A549 (cell line): ENCODE measurements at regions not wholly inside any gene's neighbourhood (a gene's known extent, or its start where the extent isn't known, plus 50 kb on each side); places are given as distances from the start of the nearest gene placed in this dataset.

Experiments used
- ATAC-seq, 2 experiments: fragments of 200-7000 bp in 1 of 2; fragments of >200 bp in 1 of 2; cut with Nextera tagmentation in 1 of 2; cut with Tn5 transposase in 1 of 2; 3 replicates each; pipeline versions ENCODE4 v1.8.0 to v1.9.1; 2018 to 2020; ENCODE audit warnings: mild to moderate bottlenecking in 1 of 2, moderate library complexity in 1 of 2
- CTCF ChIA-PET: fragments of 300-600 bp; sonication (Branson Sonifier 250); formaldehyde crosslinking; extraction: SDS; loops from one replicate; lab custom pipeline; 2021; ENCODE audit warnings: antibody characterized with exemption, inconsistent platforms; lab: Yijun Ruan, JAX
- POLR2A ChIA-PET: fragments of 350-600 bp; formaldehyde crosslinking; extraction: SDS; loops from one replicate; lab custom pipeline; 2021; ENCODE audit warnings: antibody characterized with exemption, inconsistent platforms; lab: Yijun Ruan, JAX
- DNase-seq, 2 experiments: peaks; one replicate each; pipeline versions ENCODE4 v3.0.0 to v3.0.0-alpha.2; 2011 to 2016; ENCODE audit warnings: low read depth in 1 of 2, low spot score in 1 of 2
- FAIRE-seq: peaks from 2 replicates; lab custom pipeline; 2011; peaks lifted over from hg19 to GRCh38; lab: Jason Lieb, UNC
- H3K27ac ChIP-seq, 2 experiments: fragments of >200 bp; sonication (Bioruptor Twin); formaldehyde crosslinking; 3 replicates each; pipeline ENCODE4 v1.5.1; 2016 to 2017
- H3K4me1 ChIP-seq: fragments of >200 bp; sonication (Bioruptor Twin); formaldehyde crosslinking; 3 replicates; pipeline ENCODE4 v1.6.1; 2016
- H3K4me2 ChIP-seq: fragments of >200 bp; sonication (Bioruptor Twin); formaldehyde crosslinking; 3 replicates; pipeline ENCODE4 v1.6.1; 2016
- H3K4me3 ChIP-seq: fragments of >200 bp; sonication (Bioruptor Twin); formaldehyde crosslinking; 3 replicates; pipeline ENCODE4 v1.5.1; 2016
- H3K9me3 ChIP-seq: fragments of >200 bp; sonication (Bioruptor Twin); formaldehyde crosslinking; 3 replicates; pipeline ENCODE4 v1.6.1; 2016
- BHLHE40 ChIP-seq: IDR thresholded peaks from 2 replicates; pipeline ENCODE4 v1.6.1; 2012; ENCODE audit warnings: low read depth, low read length, inconsistent platforms
- CEBPB ChIP-seq, 2 experiments: fragments of >200 bp in 1 of 2; sonication (Bioruptor Twin) in 1 of 2; formaldehyde crosslinking in 1 of 2; IDR thresholded peaks; 2 replicates each; pipeline ENCODE4 v1.6.1; 2012 to 2016
- CHD4 ChIP-seq: fragments of 200-600 bp; sonication (generic); IDR thresholded peaks from 2 replicates; pipeline ENCODE4 v1.6.1; 2016; ENCODE audit warnings: antibody characterized with exemption, mild to moderate bottlenecking, borderline replicate concordance
- EHF ChIP-seq: fragments of 250-450 bp; sonication (Bioruptor Pico); IDR thresholded peaks from 2 replicates; pipeline ENCODE4 v1.5.0; 2020; ENCODE audit warnings: mild to moderate bottlenecking
- EHMT2 ChIP-seq: fragments of 200-600 bp; sonication (generic); IDR thresholded peaks from 2 replicates; pipeline ENCODE4 v1.6.1; 2016; ENCODE audit warnings: antibody characterized with exemption, low read depth, mild to moderate bottlenecking, moderate library complexity
- FOSB ChIP-seq: fragments of 250-450 bp; sonication (Bioruptor Pico); IDR thresholded peaks from 2 replicates; pipeline ENCODE4 v1.5.0; 2020; ENCODE audit warnings: mild to moderate bottlenecking, moderate library complexity
- HDAC2 ChIP-seq: fragments of 200-600 bp; sonication (generic); IDR thresholded peaks from 2 replicates; pipeline ENCODE4 v1.6.1; 2016
- HOXA7 ChIP-seq: fragments of 250-450 bp; sonication (Bioruptor Pico); IDR thresholded peaks from 2 replicates; pipeline ENCODE4 v1.5.0; 2020; ENCODE audit warnings: mild to moderate bottlenecking, moderate library complexity
- JUNB ChIP-seq: fragments of >200 bp; sonication (Bioruptor Twin); formaldehyde crosslinking; IDR thresholded peaks from 2 replicates; pipeline ENCODE4 v1.6.1; 2016
- KDM1A ChIP-seq: fragments of 200-600 bp; sonication (generic); IDR thresholded peaks from 2 replicates; pipeline ENCODE4 v1.6.1; 2016; ENCODE audit warnings: low read depth, mild to moderate bottlenecking
- KDM5A ChIP-seq: fragments of 200-600 bp; sonication (generic); IDR thresholded peaks from 2 replicates; pipeline ENCODE4 v1.6.1; 2016; ENCODE audit warnings: antibody characterized with exemption, mild to moderate bottlenecking
- NR3C1 ChIP-seq: fragments of >200 bp; sonication (Bioruptor Twin); formaldehyde crosslinking; IDR thresholded peaks from 3 replicates; pipeline ENCODE4 v1.6.1; 2017
- POLR2A ChIP-seq: IDR thresholded peaks from 2 replicates; pipeline ENCODE4 v1.6.1; 2012; ENCODE audit warnings: mild to moderate bottlenecking, low read length
- RARB ChIP-seq: fragments of 250-450 bp; sonication (Bioruptor Pico); IDR thresholded peaks from 2 replicates; pipeline ENCODE4 v1.8.0; 2021; ENCODE audit warnings: mild to moderate bottlenecking, moderate library complexity
- RCOR1 ChIP-seq: fragments of 150-350 bp; IDR thresholded peaks from 2 replicates; pipeline ENCODE4 v1.6.1; 2014; ENCODE audit warnings: antibody characterized with exemption, low read length, low read depth
- RFX5 ChIP-seq: fragments of 450-650 bp; IDR thresholded peaks from 2 replicates; pipeline ENCODE4 v1.7.1; 2014; ENCODE audit warnings: antibody characterized with exemption, mild to moderate bottlenecking, moderate library complexity
- SMC3 ChIP-seq: fragments of >200 bp; sonication (Bioruptor Twin); formaldehyde crosslinking; IDR thresholded peaks from 3 replicates; pipeline ENCODE4 v1.6.1; 2018; ENCODE audit warnings: inconsistent platforms
- ZFP36 ChIP-seq: fragments of 450-650 bp; IDR thresholded peaks from 2 replicates; pipeline ENCODE4 v1.6.1; 2014; ENCODE audit warnings: borderline replicate concordance; ENCODE audit not compliant: partially characterized antibody
- ZNF302 ChIP-seq: fragments of 250-450 bp; sonication (Bioruptor Pico); IDR thresholded peaks from 2 replicates; pipeline ENCODE4 v1.9.0; 2021; ENCODE audit warnings: inconsistent platforms, mild to moderate bottlenecking, moderate library complexity
- ZSCAN20 ChIP-seq: fragments of 250-450 bp; sonication (Bioruptor Pico); IDR thresholded peaks from 2 replicates; pipeline ENCODE4 v1.8.0; 2022; ENCODE audit warnings: mild to moderate bottlenecking, moderate library complexity
- WGBS: methylation state at CpG from one replicate; pipeline ENCODE4 v1.1.6; 2017; ENCODE audit errors: missing lambda C conversion rate; 5-methylcytosine and 5-hydroxymethylcytosine counted together
- TF ChIP-seq, protein P1 (sequence below): fragments of 450-650 bp; IDR thresholded peaks from 2 replicates; pipeline ENCODE4 v1.6.1; 2014; ENCODE audit warnings: antibody characterized with exemption
- TF ChIP-seq, protein P2 (sequence below): fragments of 250-450 bp; sonication (Bioruptor Pico); IDR thresholded peaks from 2 replicates; pipeline ENCODE4 v1.5.0; 2021; ENCODE audit warnings: mild to moderate bottlenecking, moderate library complexity, borderline replicate concordance
- TF ChIP-seq, protein P3 (sequence below): fragments of 250-450 bp; sonication (Bioruptor Pico); IDR thresholded peaks from 2 replicates; pipeline ENCODE4 v1.5.0; 2020; ENCODE audit warnings: low read depth, mild to moderate bottlenecking, moderate library complexity
- TF ChIP-seq, protein P4 (sequence below): IDR thresholded peaks from 2 replicates; pipeline ENCODE4 v1.6.1; 2012
- TF ChIP-seq, protein P5 (sequence below): fragments of 200-600 bp; sonication (generic); IDR thresholded peaks from 2 replicates; pipeline ENCODE4 v1.6.1; 2016; ENCODE audit warnings: antibody characterized with exemption, mild to moderate bottlenecking, moderate library complexity

DNA sequence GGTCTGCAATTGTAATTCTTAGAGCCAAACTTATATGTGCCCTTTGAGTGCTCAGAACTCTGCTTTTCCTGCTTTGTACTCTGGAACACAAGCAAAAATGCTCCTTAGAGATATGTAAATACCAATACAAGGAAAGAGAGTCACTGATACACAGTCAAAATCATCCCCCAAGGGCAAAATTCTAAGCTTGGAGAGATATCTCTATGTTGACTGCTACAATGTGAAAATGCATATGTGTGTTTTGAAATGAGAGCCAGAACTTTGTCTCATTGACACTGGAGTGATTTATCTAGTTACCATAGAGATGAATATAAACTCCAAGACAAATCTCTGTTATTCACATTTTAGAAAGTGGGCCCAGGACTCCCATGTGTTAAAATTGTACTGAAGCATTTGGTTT lies 494.8 kb upstream of the SLITRK1 start:
- TF ChIP-seq KDM5A: no peak
- TF ChIP-seq SMC3: no peak
- no peak for TF ChIP-seq HOXA7 (CRISPR knock-in tag)
- no peak for DNase-seq
- Histone ChIP-seq H3K4me2 (no peak overlapping the region), H3K27ac (no peak overlapping the region), H3K9me3 (no peaks in the 10 kb centered on the region), H3K4me1 (no peaks in the 10 kb centered on the region), H3K4me3 (no peak overlapping the region)
- no peak for ATAC-seq
- CTCF ChIA-PET: no interaction called here
- FAIRE-seq: no peak
- POLR2A ChIA-PET: no interaction called here

DNA sequence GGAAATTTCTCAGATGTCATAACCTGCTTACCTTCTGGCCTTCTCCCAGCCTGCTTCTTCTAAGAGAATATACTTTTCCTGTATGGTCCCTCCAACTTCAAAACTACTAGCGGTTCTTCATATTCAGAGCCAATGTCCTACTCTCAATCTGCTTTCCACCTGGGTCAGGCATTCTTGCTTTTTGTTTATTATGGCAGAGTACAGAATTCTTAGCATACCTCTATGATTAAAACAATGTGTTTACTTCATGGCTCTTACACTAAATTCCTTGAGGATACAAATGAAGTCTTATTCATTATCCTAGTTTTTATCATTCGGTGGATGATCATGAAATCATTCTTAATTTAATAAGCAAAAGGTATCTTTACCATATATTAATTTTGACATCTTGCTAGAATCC lies 484.2 kb upstream of the SLITRK1 start:
- ATAC-seq (no peak), FAIRE-seq (no peak), DNase-seq (no peak)
- TF ChIP-seq RFX5 (no peak), CHD4 (no peak), BHLHE40 (no peak)
- TF ChIP-seq, protein P1, sequence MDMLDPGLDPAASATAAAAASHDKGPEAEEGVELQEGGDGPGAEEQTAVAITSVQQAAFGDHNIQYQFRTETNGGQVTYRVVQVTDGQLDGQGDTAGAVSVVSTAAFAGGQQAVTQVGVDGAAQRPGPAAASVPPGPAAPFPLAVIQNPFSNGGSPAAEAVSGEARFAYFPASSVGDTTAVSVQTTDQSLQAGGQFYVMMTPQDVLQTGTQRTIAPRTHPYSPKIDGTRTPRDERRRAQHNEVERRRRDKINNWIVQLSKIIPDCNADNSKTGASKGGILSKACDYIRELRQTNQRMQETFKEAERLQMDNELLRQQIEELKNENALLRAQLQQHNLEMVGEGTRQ: no peak
- Histone ChIP-seq H3K27ac (no peak overlapping the region), H3K4me2 (no peak overlapping the region), H3K4me1 (no peaks in the 10 kb centered on the region), H3K9me3 (no peaks in the 10 kb centered on the region), H3K4me3 (no peak overlapping the region)
- ChIA-PET CTCF (no interaction called here), POLR2A (no interaction called here)
- WGBS: 29% methylated on average over 2 of the region's 2 CpGs

DNA sequence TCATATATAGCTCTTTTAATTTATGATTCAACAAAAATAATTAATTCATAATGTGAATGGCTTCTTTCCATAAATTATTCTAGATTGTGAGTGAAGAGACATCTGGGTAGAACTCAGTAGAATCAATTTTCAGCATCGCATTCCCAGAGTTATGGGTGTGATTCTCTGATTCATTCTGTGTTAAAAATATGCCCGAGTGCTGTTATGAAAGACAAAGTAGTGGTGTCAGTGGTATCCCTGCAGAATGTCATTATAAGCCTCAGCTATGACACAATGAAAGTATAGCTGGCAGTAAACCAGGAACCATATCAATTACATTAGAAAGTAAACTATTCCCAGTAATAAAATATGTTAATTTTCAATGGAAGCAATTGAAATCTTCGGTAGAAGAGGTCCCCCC lies 480.5 kb upstream of the SLITRK1 start:
- CTCF ChIA-PET: no interaction called here
- POLR2A ChIA-PET: no interaction called here
- Histone ChIP-seq H3K27ac (no peak overlapping the region), H3K4me2 (no peak overlapping the region), H3K4me1 (no peaks in the 10 kb centered on the region), H3K4me3 (no peak overlapping the region), H3K9me3 (no peaks in the 10 kb centered on the region)
- 6% methylated on average over 3 of the region's 3 CpGs for WGBS
- TF ChIP-seq, protein P2, sequence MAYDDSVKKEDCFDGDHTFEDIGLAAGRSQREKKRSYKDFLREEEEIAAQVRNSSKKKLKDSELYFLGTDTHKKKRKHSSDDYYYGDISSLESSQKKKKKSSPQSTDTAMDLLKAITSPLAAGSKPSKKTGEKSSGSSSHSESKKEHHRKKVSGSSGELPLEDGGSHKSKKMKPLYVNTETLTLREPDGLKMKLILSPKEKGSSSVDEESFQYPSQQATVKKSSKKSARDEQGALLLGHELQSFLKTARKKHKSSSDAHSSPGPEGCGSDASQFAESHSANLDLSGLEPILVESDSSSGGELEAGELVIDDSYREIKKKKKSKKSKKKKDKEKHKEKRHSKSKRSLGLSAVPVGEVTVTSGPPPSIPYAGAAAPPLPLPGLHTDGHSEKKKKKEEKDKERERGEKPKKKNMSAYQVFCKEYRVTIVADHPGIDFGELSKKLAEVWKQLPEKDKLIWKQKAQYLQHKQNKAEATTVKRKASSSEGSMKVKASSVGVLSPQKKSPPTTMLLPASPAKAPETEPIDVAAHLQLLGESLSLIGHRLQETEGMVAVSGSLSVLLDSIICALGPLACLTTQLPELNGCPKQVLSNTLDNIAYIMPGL (CRISPR knock-in tag): no peak
- TF ChIP-seq, protein P3, sequence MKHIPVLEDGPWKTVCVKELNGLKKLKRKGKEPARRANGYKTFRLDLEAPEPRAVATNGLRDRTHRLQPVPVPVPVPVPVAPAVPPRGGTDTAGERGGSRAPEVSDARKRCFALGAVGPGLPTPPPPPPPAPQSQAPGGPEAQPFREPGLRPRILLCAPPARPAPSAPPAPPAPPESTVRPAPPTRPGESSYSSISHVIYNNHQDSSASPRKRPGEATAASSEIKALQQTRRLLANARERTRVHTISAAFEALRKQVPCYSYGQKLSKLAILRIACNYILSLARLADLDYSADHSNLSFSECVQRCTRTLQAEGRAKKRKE (CRISPR knock-in tag): no peak
- TF ChIP-seq RFX5 (no peak), KDM1A (no peak), HOXA7 (CRISPR knock-in tag) (no peak), JUNB (no peak), RARB (CRISPR knock-in tag) (no peak), CEBPB (IDR thresholded peaks at IDR 0.05) (no peak), POLR2A (no peak), EHF (no peak), FOSB (no peak), ZNF302 (CRISPR knock-in tag) (no peak), ZFP36 (no peak)
- TF ChIP-seq, protein P4, sequence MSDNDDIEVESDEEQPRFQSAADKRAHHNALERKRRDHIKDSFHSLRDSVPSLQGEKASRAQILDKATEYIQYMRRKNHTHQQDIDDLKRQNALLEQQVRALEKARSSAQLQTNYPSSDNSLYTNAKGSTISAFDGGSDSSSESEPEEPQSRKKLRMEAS: no peak
- DNase-seq: no peak
- no peak for FAIRE-seq
- no peak for ATAC-seq

DNA sequence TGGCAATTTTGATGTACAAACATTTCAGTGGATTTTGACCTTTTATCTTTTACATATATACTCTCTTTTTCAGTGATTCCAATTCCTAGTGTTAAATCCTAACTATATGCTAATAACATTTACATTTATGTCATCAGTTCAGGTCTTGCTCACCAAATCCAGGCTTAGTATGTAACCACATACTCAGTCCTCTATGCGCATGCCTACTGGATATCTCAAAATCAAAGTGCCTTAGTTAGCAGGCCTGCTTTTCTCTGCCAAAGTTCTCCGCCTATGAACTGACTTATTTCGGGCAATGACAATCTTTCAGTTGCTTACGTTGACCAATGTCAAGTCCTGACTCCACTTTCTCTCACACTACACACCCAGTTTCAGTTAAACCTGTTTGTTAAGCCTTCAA lies 478.5 kb upstream of the SLITRK1 start:
- FAIRE-seq: no peak
- POLR2A ChIA-PET: no interaction called here
- TF ChIP-seq, protein P2 (CRISPR knock-in tag): no peak
- no peak for TF ChIP-seq RFX5
- TF ChIP-seq ZNF302 (CRISPR knock-in tag): no peak
- no peak for TF ChIP-seq HDAC2
- no peak for TF ChIP-seq NR3C1
- TF ChIP-seq, protein P5, sequence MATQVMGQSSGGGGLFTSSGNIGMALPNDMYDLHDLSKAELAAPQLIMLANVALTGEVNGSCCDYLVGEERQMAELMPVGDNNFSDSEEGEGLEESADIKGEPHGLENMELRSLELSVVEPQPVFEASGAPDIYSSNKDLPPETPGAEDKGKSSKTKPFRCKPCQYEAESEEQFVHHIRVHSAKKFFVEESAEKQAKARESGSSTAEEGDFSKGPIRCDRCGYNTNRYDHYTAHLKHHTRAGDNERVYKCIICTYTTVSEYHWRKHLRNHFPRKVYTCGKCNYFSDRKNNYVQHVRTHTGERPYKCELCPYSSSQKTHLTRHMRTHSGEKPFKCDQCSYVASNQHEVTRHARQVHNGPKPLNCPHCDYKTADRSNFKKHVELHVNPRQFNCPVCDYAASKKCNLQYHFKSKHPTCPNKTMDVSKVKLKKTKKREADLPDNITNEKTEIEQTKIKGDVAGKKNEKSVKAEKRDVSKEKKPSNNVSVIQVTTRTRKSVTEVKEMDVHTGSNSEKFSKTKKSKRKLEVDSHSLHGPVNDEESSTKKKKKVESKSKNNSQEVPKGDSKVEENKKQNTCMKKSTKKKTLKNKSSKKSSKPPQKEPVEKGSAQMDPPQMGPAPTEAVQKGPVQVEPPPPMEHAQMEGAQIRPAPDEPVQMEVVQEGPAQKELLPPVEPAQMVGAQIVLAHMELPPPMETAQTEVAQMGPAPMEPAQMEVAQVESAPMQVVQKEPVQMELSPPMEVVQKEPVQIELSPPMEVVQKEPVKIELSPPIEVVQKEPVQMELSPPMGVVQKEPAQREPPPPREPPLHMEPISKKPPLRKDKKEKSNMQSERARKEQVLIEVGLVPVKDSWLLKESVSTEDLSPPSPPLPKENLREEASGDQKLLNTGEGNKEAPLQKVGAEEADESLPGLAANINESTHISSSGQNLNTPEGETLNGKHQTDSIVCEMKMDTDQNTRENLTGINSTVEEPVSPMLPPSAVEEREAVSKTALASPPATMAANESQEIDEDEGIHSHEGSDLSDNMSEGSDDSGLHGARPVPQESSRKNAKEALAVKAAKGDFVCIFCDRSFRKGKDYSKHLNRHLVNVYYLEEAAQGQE: no peak
- TF ChIP-seq EHMT2: no peak
- TF ChIP-seq RCOR1: no peak
- no peak for TF ChIP-seq RARB (CRISPR knock-in tag)
- TF ChIP-seq ZSCAN20 (CRISPR knock-in tag): no peak

More for the DNA sequence above, 478.5 kb upstream of the SLITRK1 start:
- DNase-seq (no peak), ATAC-seq (no peak)
- 44% methylated on average over 4 of the region's 4 CpGs for WGBS
- no peak overlapping the region for H3K27ac ChIP-seq
- no peaks in the 10 kb centered on the region for H3K4me1 ChIP-seq
- H3K9me3 ChIP-seq: no peaks in the 10 kb centered on the region
- no peak overlapping the region for H3K4me3 ChIP-seq
- CTCF ChIA-PET: no interaction called here
- no peak overlapping the region for H3K4me2 ChIP-seq
